CD14-positive monocyte (primary cell): ENCODE measurements at regions not wholly inside any gene's neighbourhood (a gene's known extent, or its start where the extent isn't known, plus 50 kb on each side); places are given as distances from the start of the nearest gene placed in this dataset.
A peak's percentile ranks its signal among the peaks of the same experiment; 100 is the strongest.

Experiments
- DNase-seq, 3 donors: peaks; one replicate each; pipeline ENCODE4 v3.0.0-alpha.2; 2011 to 2022
- H2AFZ ChIP-seq: 2 replicates; pipeline ENCODE4 v1.6.0; 2012; ENCODE audit warnings: mild to moderate bottlenecking, low read depth, low read length, inconsistent platforms; ENCODE audit not compliant: insufficient read depth, poor library complexity, severe bottlenecking
- H3K27ac ChIP-seq, 2 donors: 1 replicate in 1 of 2; 2 replicates in 1 of 2; pipeline ENCODE4 v1.5.1; 2012 to 2013; ENCODE audit warnings: low read length in 2 of 2, control low read depth in 1 of 2, inconsistent platforms in 1 of 2, low read depth in 1 of 2, mild to moderate bottlenecking in 1 of 2
- H3K27me3 ChIP-seq, 2 donors: one replicate each; pipeline versions ENCODE4 v1.6.0 to v1.6.1; 2011 to 2013; ENCODE audit warnings: low read length in 2 of 2; ENCODE audit not compliant: control insufficient read depth in 2 of 2, insufficient read depth in 2 of 2
- H3K36me3 ChIP-seq, 2 donors: replicated peaks in 1 of 2; 1 replicate in 1 of 2; 2 replicates in 1 of 2; pipeline versions ENCODE4 v1.5.1 to v1.6.1; 2012 to 2013; ENCODE audit warnings: low read length in 2 of 2, control low read depth in 1 of 2, inconsistent platforms in 1 of 2, mild to moderate bottlenecking in 1 of 2; ENCODE audit not compliant: insufficient read depth in 2 of 2, control insufficient read depth in 1 of 2
- H3K4me1 ChIP-seq, 2 donors: 1 replicate in 1 of 2; 2 replicates in 1 of 2; pipeline versions ENCODE4 v1.5.1 to v1.6.1; 2012 to 2013; ENCODE audit warnings: low read length in 2 of 2, control low read depth in 1 of 2, inconsistent platforms in 1 of 2, mild to moderate bottlenecking in 1 of 2, moderate library complexity in 1 of 2; ENCODE audit not compliant: insufficient read depth in 2 of 2, control insufficient read depth in 1 of 2
- H3K4me2 ChIP-seq: replicated peaks from 2 replicates; pipeline ENCODE3; 2012; ENCODE audit warnings: low read length, moderate library complexity, mild to moderate bottlenecking; ENCODE audit not compliant: poor library complexity, severe bottlenecking; ENCODE audit errors: extremely low read depth
- H3K4me3 ChIP-seq, 3 experiments: fragments of 200-600 bp in 1 of 3; sonication (generic) in 1 of 3; replicated peaks in 1 of 3; 1 replicate in 2 of 3; 2 replicates in 1 of 3; pipeline ENCODE4 v1.5.1; 2011 to 2013; ENCODE audit warnings: low read length in 3 of 3, mild to moderate bottlenecking in 3 of 3, control low read depth in 2 of 3, low read depth in 2 of 3, inconsistent platforms in 1 of 3, moderate library complexity in 1 of 3
- H3K79me2 ChIP-seq: 2 replicates; pipeline ENCODE4 v1.6.0; 2012; ENCODE audit warnings: mild to moderate bottlenecking, control low read depth, inconsistent platforms, low read length, moderate library complexity; ENCODE audit not compliant: insufficient read depth
- H3K9ac ChIP-seq: 2 replicates; pipeline ENCODE4 v1.6.0; 2017; ENCODE audit warnings: low read length, mild to moderate bottlenecking; ENCODE audit not compliant: insufficient read depth, poor library complexity, severe bottlenecking
- H3K9me3 ChIP-seq, 2 donors: replicated peaks in 1 of 2; 1 replicate in 1 of 2; 2 replicates in 1 of 2; pipeline versions ENCODE4 v1.5.1 to v1.6.1; 2012 to 2013; ENCODE audit warnings: low read length in 2 of 2, control low read depth in 1 of 2; ENCODE audit not compliant: control insufficient read depth in 1 of 2, insufficient read depth in 1 of 2
- H4K20me1 ChIP-seq: 2 replicates; pipeline ENCODE4 v1.6.0; 2012; ENCODE audit warnings: mild to moderate bottlenecking, low read length, control low read depth, moderate library complexity; ENCODE audit not compliant: insufficient read depth
- H3K27ac Mint-ChIP-seq, 7 donors: one replicate each; pipeline ENCODE4 v1.8.0; 2020; ENCODE audit warnings: mild to moderate bottlenecking in 7 of 7, mixed read lengths in 7 of 7, moderate library complexity in 6 of 7, inconsistent platforms in 2 of 7
- H3K27me3 Mint-ChIP-seq, 3 donors: one replicate each; pipeline ENCODE4 v1.8.0; 2021 to 2022; ENCODE audit warnings: low read depth in 3 of 3, mild to moderate bottlenecking in 3 of 3, mixed read lengths in 3 of 3, moderate library complexity in 3 of 3, inconsistent platforms in 1 of 3
- H3K36me3 Mint-ChIP-seq, 2 donors: one replicate each; pipeline ENCODE4 v1.8.0; 2020; ENCODE audit warnings: mixed read lengths in 2 of 2, inconsistent platforms in 1 of 2, mild to moderate bottlenecking in 1 of 2
- H3K4me1 Mint-ChIP-seq: one replicate; pipeline ENCODE4 v1.8.0; 2020; ENCODE audit warnings: mild to moderate bottlenecking, mixed read lengths
- H3K4me3 Mint-ChIP-seq, 2 donors: one replicate each; pipeline ENCODE4 v1.8.0; 2020; ENCODE audit warnings: mild to moderate bottlenecking in 2 of 2, mixed read lengths in 2 of 2, moderate library complexity in 1 of 2
- H3K9me3 Mint-ChIP-seq, 7 donors: one replicate each; pipeline ENCODE4 v1.8.0; 2020 to 2022; ENCODE audit warnings: mixed read lengths in 7 of 7, mild to moderate bottlenecking in 6 of 7, moderate library complexity in 6 of 7, inconsistent platforms in 2 of 7
- WGBS: methylation state at CpG from one replicate; pipeline ENCODE4 v1.1.5; 2013; ENCODE audit warnings: missing lambda C conversion rate; ENCODE audit not compliant: insufficient coverage; 5-methylcytosine and 5-hydroxymethylcytosine counted together
- intact Hi-C, 2 donors: fragments of 100-400 bp; cut with micrococcal nuclease; formaldehyde crosslinking; loops; one replicate each; pipeline versions ENCODE4 v1.15.0 to v1.15.1; 2023
- TF ChIP-seq, protein P1 (sequence below): fragments of 200-600 bp; IDR thresholded peaks from one replicate; pipeline ENCODE4 v1.8.0; 2022; ENCODE audit warnings: antibody characterized with exemption, mild to moderate bottlenecking

DNA sequence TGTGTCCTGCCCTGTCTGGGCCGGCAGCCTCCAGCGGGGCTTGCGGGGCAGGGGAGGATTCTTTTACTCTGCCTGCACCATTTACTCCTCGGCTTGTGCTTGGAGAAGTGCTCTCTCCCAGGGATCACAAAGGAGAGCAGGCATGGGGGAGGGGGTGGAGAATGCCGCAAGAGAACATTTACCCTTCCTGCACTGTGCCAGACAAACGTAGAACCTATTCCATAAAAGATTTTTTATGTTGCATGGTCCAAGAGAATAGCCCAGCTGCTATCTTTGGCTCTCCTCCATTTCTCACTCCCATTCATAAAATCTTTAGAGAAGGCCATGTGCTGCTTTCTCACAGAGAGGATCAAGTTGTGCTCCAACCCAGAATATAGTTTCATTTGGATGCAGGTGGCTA lies 159.4 kb downstream of the SPTSSA start:
- H3K79me2 ChIP-seq, result no peaks in the 10 kb centered on the region
- no peak for DNase-seq
- Mint-ChIP-seq H3K27me3 (peaks cover 0 to 4% (median 2%) of the 10 kb centered on the region in 3 donors), H3K4me3 (no peak overlapping the region), H3K36me3 (no peaks in the 10 kb centered on the region), H3K27ac (no peak overlapping the region), H3K4me1 (no peaks in the 10 kb centered on the region), H3K9me3 (peaks cover 0 to 3% (median 2%) of the 10 kb centered on the region in 7 donors)
- H3K36me3 ChIP-seq, result no peaks in the 10 kb centered on the region
- H3K4me2 ChIP-seq, result no peak overlapping the region
- no peak overlapping the region for H3K4me3 ChIP-seq
- no peaks in the 10 kb centered on the region for H3K27me3 ChIP-seq
- H3K9ac ChIP-seq, result no peak overlapping the region
- intact Hi-C loops, result no loop called here
- H4K20me1 ChIP-seq, result no peaks in the 10 kb centered on the region
- no peak overlapping the region for H2AFZ ChIP-seq
- H3K9me3 ChIP-seq, result no peaks in the 10 kb centered on the region
- H3K4me1 ChIP-seq, result no peaks in the 10 kb centered on the region
- TF ChIP-seq, protein P1, sequence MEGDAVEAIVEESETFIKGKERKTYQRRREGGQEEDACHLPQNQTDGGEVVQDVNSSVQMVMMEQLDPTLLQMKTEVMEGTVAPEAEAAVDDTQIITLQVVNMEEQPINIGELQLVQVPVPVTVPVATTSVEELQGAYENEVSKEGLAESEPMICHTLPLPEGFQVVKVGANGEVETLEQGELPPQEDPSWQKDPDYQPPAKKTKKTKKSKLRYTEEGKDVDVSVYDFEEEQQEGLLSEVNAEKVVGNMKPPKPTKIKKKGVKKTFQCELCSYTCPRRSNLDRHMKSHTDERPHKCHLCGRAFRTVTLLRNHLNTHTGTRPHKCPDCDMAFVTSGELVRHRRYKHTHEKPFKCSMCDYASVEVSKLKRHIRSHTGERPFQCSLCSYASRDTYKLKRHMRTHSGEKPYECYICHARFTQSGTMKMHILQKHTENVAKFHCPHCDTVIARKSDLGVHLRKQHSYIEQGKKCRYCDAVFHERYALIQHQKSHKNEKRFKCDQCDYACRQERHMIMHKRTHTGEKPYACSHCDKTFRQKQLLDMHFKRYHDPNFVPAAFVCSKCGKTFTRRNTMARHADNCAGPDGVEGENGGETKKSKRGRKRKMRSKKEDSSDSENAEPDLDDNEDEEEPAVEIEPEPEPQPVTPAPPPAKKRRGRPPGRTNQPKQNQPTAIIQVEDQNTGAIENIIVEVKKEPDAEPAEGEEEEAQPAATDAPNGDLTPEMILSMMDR, result no peak
- no CpG with 5 or more reads among the region's 6 CpGs for WGBS
- no peak overlapping the region for H3K27ac ChIP-seq

DNA sequence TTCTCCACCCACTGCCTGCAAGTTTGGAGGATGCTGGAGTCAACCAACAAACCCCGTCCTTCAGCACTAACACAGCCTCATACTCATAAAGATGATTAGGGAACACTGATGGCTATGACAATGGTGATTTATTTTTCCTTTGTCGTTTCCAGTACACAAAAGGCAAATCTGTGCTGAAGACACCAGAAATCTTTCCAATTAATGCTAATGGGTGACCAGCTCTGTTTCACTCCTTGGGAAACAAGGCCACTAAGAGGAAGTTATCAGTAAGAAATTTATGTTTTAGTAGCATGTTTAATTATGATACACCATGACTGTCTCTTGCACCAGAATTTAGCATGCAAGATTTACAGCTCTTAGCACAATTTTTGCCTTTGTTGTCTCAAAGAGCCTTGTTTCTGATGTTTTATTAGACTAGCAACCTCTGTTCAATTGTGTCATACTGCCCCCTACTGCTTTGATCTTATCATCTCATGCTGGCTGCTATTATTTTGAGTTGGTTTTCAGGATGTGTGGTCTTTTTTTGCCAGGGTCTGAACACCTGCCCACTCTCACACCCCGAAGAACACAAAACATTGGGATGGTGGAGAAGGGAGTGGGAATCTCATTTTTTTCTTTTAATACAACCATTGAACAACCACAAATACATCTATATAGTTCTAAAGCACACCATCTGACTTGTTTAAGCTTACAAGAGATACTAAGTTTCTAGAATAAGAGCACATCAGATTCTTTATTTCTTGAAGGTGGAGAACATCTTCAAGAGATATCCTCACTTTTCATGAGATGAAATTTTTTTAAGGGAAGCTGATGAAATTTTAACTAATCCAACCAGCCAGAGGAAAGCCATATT lies 160.9 kb downstream of the SPTSSA start:
- no peaks in the 10 kb centered on the region for H3K36me3 Mint-ChIP-seq
- no peaks in the 10 kb centered on the region for H3K4me1 Mint-ChIP-seq
- Histone ChIP-seq H3K4me3 (no peak overlapping the region), H3K4me1 (no peaks in the 10 kb centered on the region), H3K27ac (no peak overlapping the region), H3K4me2 (no peak overlapping the region), H3K79me2 (no peaks in the 10 kb centered on the region), H3K9ac (no peak overlapping the region), H2AFZ (no peak overlapping the region), H3K27me3 (no peaks in the 10 kb centered on the region), H3K36me3 (no peaks in the 10 kb centered on the region), H4K20me1 (no peaks in the 10 kb centered on the region), H3K9me3 (no peaks in the 10 kb centered on the region)
- H3K27me3 Mint-ChIP-seq, result peaks cover 0 to 4% (median 0%) of the 10 kb centered on the region in 3 donors
- H3K9me3 Mint-ChIP-seq, result peaks cover 0 to 3% (median 2%) of the 10 kb centered on the region in 7 donors
- TF ChIP-seq, protein P1, result peak; percentile 59
- no peak overlapping the region for H3K27ac Mint-ChIP-seq
- intact Hi-C loops, result no loop called here
- H3K4me3 Mint-ChIP-seq, result no peak overlapping the region
- WGBS, result 20% methylated on average over 1 of the region's 3 CpGs
- peak in 1 of 3 donors; percentile 6 for DNase-seq
